HepG2 (cell line): ENCODE measurements at regions not wholly inside any gene's neighbourhood (a gene's known extent, or its start where the extent isn't known, plus 50 kb on each side); places are given as distances from the start of the nearest gene placed in this dataset.

Source experiments
- JUNB ChIP-seq: sonication (generic); formaldehyde crosslinking; IDR thresholded peaks from 2 replicates; pipeline ENCODE4 v1.8.0; 2022; ENCODE audit warnings: missing genetic modification reagents, mild to moderate bottlenecking, borderline replicate concordance
- NCOR1 ChIP-seq: fragments of 200-600 bp; sonication (generic); IDR thresholded peaks from 2 replicates; pipeline ENCODE4 v1.7.0; 2017; ENCODE audit warnings: antibody characterized with exemption, low read length, borderline replicate concordance
- NFYB ChIP-seq: sonication (generic); formaldehyde crosslinking; IDR thresholded peaks from 2 replicates; pipeline ENCODE4 v1.4.0; 2020; ENCODE audit warnings: missing genetic modification reagents
- POLR2A ChIP-seq, 2 experiments: IDR thresholded peaks; 2 replicates each; pipeline ENCODE4 v1.6.1; 2011; ENCODE audit warnings: low read depth in 2 of 2, low read length in 2 of 2, mild to moderate bottlenecking in 1 of 2, moderate library complexity in 1 of 2; ENCODE audit not compliant: insufficient read depth in 1 of 2
- RNF2 ChIP-seq: fragments of 450-650 bp; conservative IDR thresholded peaks from 2 replicates; pipeline ENCODE4 v1.6.1; 2016; ENCODE audit warnings: low read depth
- ZBTB7A ChIP-seq: sonication (generic); formaldehyde crosslinking; IDR thresholded peaks from 2 replicates; pipeline ENCODE4 v1.8.0; 2022; ENCODE audit warnings: mild to moderate bottlenecking, missing genetic modification reagents
- ZNF274 ChIP-seq: sonication (generic); formaldehyde crosslinking; IDR thresholded peaks from 2 replicates; pipeline ENCODE4 v1.5.1; 2020; ENCODE audit warnings: mild to moderate bottlenecking, missing genetic modification reagents
- ZNF3 ChIP-seq: IDR thresholded peaks from 2 replicates; pipeline ENCODE4 v1.7.0; 2017; ENCODE audit warnings: inconsistent platforms
- ZNF652 ChIP-seq: IDR thresholded peaks from 2 replicates; pipeline ENCODE4 v1.6.1; 2016; ENCODE audit warnings: low read depth, borderline replicate concordance
- TF ChIP-seq, protein P1 (sequence below): sonication (generic); formaldehyde crosslinking; IDR thresholded peaks from 2 replicates; pipeline ENCODE4 v1.5.0; 2020; ENCODE audit warnings: mild to moderate bottlenecking, missing genetic modification reagents, moderate library complexity

DNA sequence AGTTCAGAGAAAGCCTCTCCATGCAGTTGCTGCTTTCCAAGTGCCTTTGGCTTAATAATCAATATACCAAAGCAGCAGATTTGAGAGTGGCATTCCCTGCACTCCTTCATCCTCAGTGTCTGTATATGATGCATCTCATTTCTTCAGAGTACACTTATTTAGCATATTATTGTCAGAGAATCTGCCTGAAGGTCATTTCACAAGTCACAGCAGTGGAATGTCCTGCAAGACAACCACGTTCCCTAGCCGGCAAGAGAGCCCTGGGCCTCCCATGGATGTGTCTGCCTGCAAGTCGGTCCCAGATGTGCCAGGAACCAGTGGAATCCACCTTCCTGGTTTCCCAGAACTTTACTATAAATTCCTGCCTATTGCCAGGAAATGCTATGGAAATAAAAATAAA is 289.4 kb upstream of the IGFBP3 start:
- TF ChIP-seq ZNF274 (CRISPR knock-in tag) (no peak), RNF2 (no peak), POLR2A (IDR thresholded peaks at IDR 0.05; ENCODE audit: insufficient read depth in 1 of 2, low read depth in 2 of 2, low read length in 2 of 2) (no peak), JUNB (no peak), ZBTB7A (no peak), NFYB (CRISPR knock-in tag) (no peak), ZNF3 (no peak), NCOR1 (no peak), ZNF652 (CRISPR knock-in tag) (no peak)
- TF ChIP-seq, protein P1, sequence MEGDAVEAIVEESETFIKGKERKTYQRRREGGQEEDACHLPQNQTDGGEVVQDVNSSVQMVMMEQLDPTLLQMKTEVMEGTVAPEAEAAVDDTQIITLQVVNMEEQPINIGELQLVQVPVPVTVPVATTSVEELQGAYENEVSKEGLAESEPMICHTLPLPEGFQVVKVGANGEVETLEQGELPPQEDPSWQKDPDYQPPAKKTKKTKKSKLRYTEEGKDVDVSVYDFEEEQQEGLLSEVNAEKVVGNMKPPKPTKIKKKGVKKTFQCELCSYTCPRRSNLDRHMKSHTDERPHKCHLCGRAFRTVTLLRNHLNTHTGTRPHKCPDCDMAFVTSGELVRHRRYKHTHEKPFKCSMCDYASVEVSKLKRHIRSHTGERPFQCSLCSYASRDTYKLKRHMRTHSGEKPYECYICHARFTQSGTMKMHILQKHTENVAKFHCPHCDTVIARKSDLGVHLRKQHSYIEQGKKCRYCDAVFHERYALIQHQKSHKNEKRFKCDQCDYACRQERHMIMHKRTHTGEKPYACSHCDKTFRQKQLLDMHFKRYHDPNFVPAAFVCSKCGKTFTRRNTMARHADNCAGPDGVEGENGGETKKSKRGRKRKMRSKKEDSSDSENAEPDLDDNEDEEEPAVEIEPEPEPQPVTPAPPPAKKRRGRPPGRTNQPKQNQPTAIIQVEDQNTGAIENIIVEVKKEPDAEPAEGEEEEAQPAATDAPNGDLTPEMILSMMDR = no peak
